H9 (cell line): ENCODE measurements at regions not wholly inside any gene's neighbourhood (a gene's known extent, or its start where the extent isn't known, plus 50 kb on each side); places are given as distances from the start of the nearest gene placed in this dataset.

Experiments used
- DNase-seq: peaks from one replicate; pipeline ENCODE4 v3.0.0-alpha.2; 2017
- H2AFZ ChIP-seq: one replicate; pipeline ENCODE4 v1.6.1; 2013; ENCODE audit warnings: mild to moderate bottlenecking, low read length, control low read depth, moderate library complexity
- H2AK5ac ChIP-seq: 2 replicates; pipeline ENCODE4 v1.6.1; 2013; ENCODE audit warnings: low read length, control low read depth, mixed read lengths; ENCODE audit not compliant: insufficient read length
- H2BK120ac ChIP-seq: one replicate; pipeline ENCODE4 v1.6.1; 2013; ENCODE audit warnings: low read depth, mild to moderate bottlenecking, low read length, control low read depth, inconsistent platforms; ENCODE audit not compliant: poor library complexity, severe bottlenecking
- H2BK12ac ChIP-seq: 2 replicates; pipeline ENCODE4 v1.6.1; 2013; ENCODE audit warnings: low read length, control low read depth, mixed read lengths, low read depth; ENCODE audit not compliant: insufficient read length
- H2BK15ac ChIP-seq: 2 replicates; pipeline ENCODE4 v1.6.1; 2013; ENCODE audit warnings: low read depth, low read length, control low read depth
- H2BK20ac ChIP-seq: one replicate; pipeline ENCODE4 v1.6.1; 2013; ENCODE audit warnings: low read depth, mild to moderate bottlenecking, low read length, control low read depth, inconsistent platforms; ENCODE audit not compliant: poor library complexity, severe bottlenecking
- H2BK5ac ChIP-seq: 2 replicates; pipeline ENCODE4 v1.6.1; 2013; ENCODE audit warnings: low read length, control low read depth, mixed read lengths; ENCODE audit not compliant: insufficient read length
- H3K14ac ChIP-seq: 2 replicates; pipeline ENCODE4 v1.6.1; 2013; ENCODE audit warnings: low read length, control low read depth; ENCODE audit not compliant: insufficient read depth
- H3K18ac ChIP-seq: 2 replicates; pipeline ENCODE4 v1.6.1; 2013; ENCODE audit warnings: low read depth, mild to moderate bottlenecking, mixed read lengths, low read length, control low read depth; ENCODE audit not compliant: insufficient read length
- H3K23ac ChIP-seq: 2 replicates; pipeline ENCODE4 v1.6.1; 2013; ENCODE audit warnings: low read length, control low read depth, mixed read lengths, low read depth; ENCODE audit not compliant: insufficient read length
- H3K23me2 ChIP-seq: 2 replicates; pipeline ENCODE4 v1.6.1; 2013; ENCODE audit warnings: low read depth, mild to moderate bottlenecking, mixed read lengths, low read length, control low read depth; ENCODE audit not compliant: insufficient read length, poor library complexity, severe bottlenecking
- H3K27ac ChIP-seq: 2 replicates; pipeline ENCODE4 v1.5.1; 2013; ENCODE audit warnings: low read length, control low read depth, mixed read lengths, low read depth; ENCODE audit not compliant: insufficient read length
- H3K27me3 ChIP-seq: 2 replicates; pipeline ENCODE4 v1.6.1; 2013; ENCODE audit warnings: low read length, control low read depth, inconsistent platforms; ENCODE audit not compliant: insufficient read depth
- H3K4ac ChIP-seq: 2 replicates; pipeline ENCODE4 v1.6.1; 2013; ENCODE audit warnings: low read depth, mild to moderate bottlenecking, control low read depth, inconsistent platforms, low read length, moderate library complexity
- H3K4me1 ChIP-seq: 2 replicates; pipeline ENCODE4 v1.6.1; 2013; ENCODE audit warnings: low read length, control low read depth, inconsistent platforms; ENCODE audit not compliant: insufficient read depth
- H3K4me2 ChIP-seq: 2 replicates; pipeline ENCODE4 v1.6.1; 2013; ENCODE audit warnings: low read length, control low read depth, mixed read lengths; ENCODE audit not compliant: insufficient read length, insufficient read depth
- H3K56ac ChIP-seq: 2 replicates; pipeline ENCODE4 v1.6.1; 2013; ENCODE audit warnings: low read depth, mild to moderate bottlenecking, mixed read lengths, low read length, control low read depth; ENCODE audit not compliant: insufficient read length
- H3K79me1 ChIP-seq: 2 replicates; pipeline ENCODE4 v1.6.1; 2013; ENCODE audit warnings: low read depth, mild to moderate bottlenecking, moderate library complexity, low read length, control low read depth, inconsistent platforms; ENCODE audit not compliant: insufficient read depth, poor library complexity, severe bottlenecking
- H3K79me2 ChIP-seq: 2 replicates; pipeline ENCODE4 v1.6.1; 2013; ENCODE audit warnings: low read length, control low read depth, inconsistent platforms; ENCODE audit not compliant: insufficient read depth
- H3K9ac ChIP-seq: 2 replicates; pipeline ENCODE4 v1.6.1; 2013; ENCODE audit warnings: low read length, control low read depth, mixed read lengths; ENCODE audit not compliant: insufficient read length; ENCODE audit errors: extremely low read depth
- H3K9me3 ChIP-seq: one replicate; pipeline ENCODE4 v1.6.1; 2013; ENCODE audit warnings: low read depth, low read length, inconsistent platforms; ENCODE audit not compliant: control insufficient read depth
- H3T11ph ChIP-seq: one replicate; pipeline ENCODE4 v1.6.1; 2013; ENCODE audit warnings: mild to moderate bottlenecking, low read length, control low read depth, inconsistent platforms
- H4K20me1 ChIP-seq: one replicate; pipeline ENCODE4 v1.6.1; 2013; ENCODE audit not compliant: control insufficient read depth, insufficient read length, insufficient read depth
- H4K5ac ChIP-seq: 2 replicates; pipeline ENCODE4 v1.6.1; 2013; ENCODE audit warnings: low read depth, mild to moderate bottlenecking, mixed read lengths, low read length, control low read depth; ENCODE audit not compliant: insufficient read length
- H4K8ac ChIP-seq: replicated peaks from 2 replicates; pipeline ENCODE4 v1.6.1; 2013; ENCODE audit warnings: low read length, control low read depth, mixed read lengths, low read depth; ENCODE audit not compliant: insufficient read length
- H4K91ac ChIP-seq: 2 replicates; pipeline ENCODE4 v1.6.1; 2013; ENCODE audit warnings: low read depth, mild to moderate bottlenecking, moderate library complexity, mixed read lengths, low read length, control low read depth; ENCODE audit not compliant: insufficient read length
- H3K27ac Mint-ChIP-seq, 3 experiments: 2 replicates in 2 of 3; 3 replicates in 1 of 3; pipeline ENCODE4 v1.8.0; 2020 to 2021; ENCODE audit warnings: mixed read lengths in 3 of 3, mild to moderate bottlenecking in 1 of 3, moderate library complexity in 1 of 3
- H3K27me3 Mint-ChIP-seq: 2 replicates; pipeline ENCODE4 v1.8.0; 2021; ENCODE audit warnings: low read depth, mild to moderate bottlenecking, moderate library complexity, mixed read lengths
- H3K36me3 Mint-ChIP-seq, 3 experiments: 2 replicates in 2 of 3; 3 replicates in 1 of 3; pipeline ENCODE4 v1.8.0; 2020 to 2021; ENCODE audit warnings: low read depth in 3 of 3, mixed read lengths in 3 of 3; ENCODE audit not compliant: insufficient read depth in 1 of 3
- H3K4me1 Mint-ChIP-seq, 2 experiments: 2 replicates each; pipeline ENCODE4 v1.8.0; 2020; ENCODE audit warnings: mixed read lengths in 2 of 2
- H3K4me3 Mint-ChIP-seq, 2 experiments: 2 replicates in 1 of 2; 3 replicates in 1 of 2; pipeline ENCODE4 v1.8.0; 2020 to 2021; ENCODE audit warnings: mild to moderate bottlenecking in 2 of 2, mixed read lengths in 2 of 2, moderate library complexity in 1 of 2
- H3K9me3 Mint-ChIP-seq, 2 experiments: 2 replicates in 1 of 2; 3 replicates in 1 of 2; pipeline ENCODE4 v1.8.0; 2020; ENCODE audit warnings: mild to moderate bottlenecking in 2 of 2, mixed read lengths in 2 of 2, moderate library complexity in 1 of 2
- WGBS: extraction: QIAGEN DNeasy Blood & Tissue Kit; methylation state at CpG from one replicate; pipeline ENCODE4 v1.1.7; 2013; ENCODE audit warnings: missing lambda C conversion rate, low lambda C conversion rate, mixed read lengths; ENCODE audit not compliant: insufficient read length; ENCODE audit errors: extremely low coverage; 5-methylcytosine and 5-hydroxymethylcytosine counted together
- TF ChIP-seq, protein P1 (sequence below): fragments of 200-600 bp; sonication (generic); conservative IDR thresholded peaks from 3 replicates; pipeline ENCODE4 v1.8.0; 2021; ENCODE audit warnings: antibody characterized with exemption, mild to moderate bottlenecking

DNA sequence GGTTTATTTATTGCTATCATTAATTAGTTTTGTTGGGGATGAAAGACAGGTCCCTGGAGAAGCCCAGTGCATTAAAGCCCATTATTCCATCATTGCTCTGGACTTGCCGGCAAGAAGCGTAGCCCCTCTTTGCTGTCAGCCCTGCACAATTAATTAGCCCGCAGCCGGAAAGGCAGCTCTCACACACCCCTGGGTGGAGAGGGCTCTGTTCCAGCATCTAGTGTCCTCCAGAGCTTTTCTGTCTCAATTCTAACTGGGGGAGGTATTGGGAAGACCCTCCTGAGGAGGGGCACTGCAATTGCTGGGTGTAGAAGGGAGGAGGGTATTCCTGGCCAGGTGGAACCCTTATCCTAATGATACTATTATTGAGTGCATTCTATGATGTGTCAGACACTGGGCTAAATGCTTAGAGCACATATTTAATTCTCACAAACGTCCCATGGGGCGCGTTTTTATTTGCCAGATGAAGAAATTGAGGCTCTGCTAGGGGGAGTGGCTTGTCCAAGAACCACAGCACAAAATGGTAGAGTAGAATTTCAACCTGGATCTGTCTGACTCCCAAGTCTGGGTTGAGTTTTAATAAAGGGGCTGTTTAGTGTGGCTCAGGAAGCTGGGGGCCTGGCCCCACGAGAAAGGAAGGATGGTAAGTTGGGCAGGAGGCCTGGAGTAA is 148.1 kb upstream of the PCBD1 start:
- H3K18ac ChIP-seq = no peak overlapping the region
- no peak overlapping the region for H2BK120ac ChIP-seq
- no peak overlapping the region for H4K5ac ChIP-seq
- no peak overlapping the region for H3K56ac ChIP-seq
- H3T11ph ChIP-seq = no peak overlapping the region
- TF ChIP-seq, protein P1, sequence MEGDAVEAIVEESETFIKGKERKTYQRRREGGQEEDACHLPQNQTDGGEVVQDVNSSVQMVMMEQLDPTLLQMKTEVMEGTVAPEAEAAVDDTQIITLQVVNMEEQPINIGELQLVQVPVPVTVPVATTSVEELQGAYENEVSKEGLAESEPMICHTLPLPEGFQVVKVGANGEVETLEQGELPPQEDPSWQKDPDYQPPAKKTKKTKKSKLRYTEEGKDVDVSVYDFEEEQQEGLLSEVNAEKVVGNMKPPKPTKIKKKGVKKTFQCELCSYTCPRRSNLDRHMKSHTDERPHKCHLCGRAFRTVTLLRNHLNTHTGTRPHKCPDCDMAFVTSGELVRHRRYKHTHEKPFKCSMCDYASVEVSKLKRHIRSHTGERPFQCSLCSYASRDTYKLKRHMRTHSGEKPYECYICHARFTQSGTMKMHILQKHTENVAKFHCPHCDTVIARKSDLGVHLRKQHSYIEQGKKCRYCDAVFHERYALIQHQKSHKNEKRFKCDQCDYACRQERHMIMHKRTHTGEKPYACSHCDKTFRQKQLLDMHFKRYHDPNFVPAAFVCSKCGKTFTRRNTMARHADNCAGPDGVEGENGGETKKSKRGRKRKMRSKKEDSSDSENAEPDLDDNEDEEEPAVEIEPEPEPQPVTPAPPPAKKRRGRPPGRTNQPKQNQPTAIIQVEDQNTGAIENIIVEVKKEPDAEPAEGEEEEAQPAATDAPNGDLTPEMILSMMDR = no peak
- no peak overlapping the region for H2BK20ac ChIP-seq
- H2BK12ac ChIP-seq = no peak overlapping the region
- no peaks in the 10 kb centered on the region for H3K9me3 ChIP-seq
- WGBS = no CpG with 5 or more reads among the region's 8 CpGs
- H3K9ac ChIP-seq = no peak overlapping the region
- no peak overlapping the region for H2AFZ ChIP-seq
- H3K27ac Mint-ChIP-seq = no peak overlapping the region; a peak in 1 of 7 replicates
- H2AK5ac ChIP-seq = no peak overlapping the region
- no peaks in the 10 kb centered on the region for H3K23me2 ChIP-seq
- DNase-seq = no peak
- no peak overlapping the region for H3K4me2 ChIP-seq
- no peaks in the 10 kb centered on the region for H4K20me1 ChIP-seq
- no peaks in the 10 kb centered on the region for H3K4me1 ChIP-seq
- H3K14ac ChIP-seq = no peak overlapping the region
- H2BK5ac ChIP-seq = no peak overlapping the region
- no peak overlapping the region for H4K8ac ChIP-seq
- no peak overlapping the region for H4K91ac ChIP-seq
- H3K27ac ChIP-seq = no peak overlapping the region
- no peaks in the 10 kb centered on the region for H3K79me2 ChIP-seq
- H3K27me3 ChIP-seq = no peaks in the 10 kb centered on the region
- no peaks in the 10 kb centered on the region; a peak in 1 of 5 replicates for H3K9me3 Mint-ChIP-seq
- no peak overlapping the region for H3K4me3 Mint-ChIP-seq
- H3K23ac ChIP-seq = no peak overlapping the region
- no peaks in the 10 kb centered on the region; the same call in 1 of the 2 replicates for H3K27me3 Mint-ChIP-seq
- H3K4ac ChIP-seq = no peak overlapping the region
- H3K4me1 Mint-ChIP-seq = peaks cover 0 to 9% of the 10 kb centered on the region in 2 experiments; a peak in 2 of 4 replicates
- no peaks in the 10 kb centered on the region for H3K36me3 Mint-ChIP-seq
- no peaks in the 10 kb centered on the region for H3K79me1 ChIP-seq
- H2BK15ac ChIP-seq = no peak overlapping the region
